RPMI8226 (cell line): ENCODE measurements at regions not wholly inside any gene's neighbourhood (a gene's known extent, or its start where the extent isn't known, plus 50 kb on each side); places are given as distances from the start of the nearest gene placed in this dataset.

Source experiments
- DNase-seq: peaks from one replicate; pipeline ENCODE4 v3.0.0-alpha.2; 2015

- no peak for DNase-seq
Measured at GRCh38 chr12:114992443-114992842, 308.5 kb upstream of the TBX3 start.

DNA sequence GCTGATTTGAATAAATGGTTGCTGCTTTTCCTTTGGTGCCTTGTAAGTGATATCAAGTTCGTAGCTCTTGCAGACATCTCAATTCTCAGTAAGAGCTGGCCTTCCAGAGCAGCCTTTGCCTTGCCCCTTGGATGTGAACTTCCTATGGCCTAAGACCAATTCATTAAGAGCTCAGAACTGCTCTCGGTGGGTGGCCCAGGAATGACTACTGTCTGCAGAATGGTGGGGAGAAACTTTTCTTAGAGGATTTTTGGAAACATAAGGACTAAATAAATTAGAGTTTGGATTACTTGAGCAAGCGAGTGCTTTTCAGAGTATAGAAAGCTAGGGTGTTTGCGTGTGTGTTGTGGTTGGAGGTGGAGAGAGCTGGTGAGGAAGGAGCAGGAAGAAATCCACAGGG, 306.4 kb upstream of the TBX3 start:
- no peak for DNase-seq

DNA sequence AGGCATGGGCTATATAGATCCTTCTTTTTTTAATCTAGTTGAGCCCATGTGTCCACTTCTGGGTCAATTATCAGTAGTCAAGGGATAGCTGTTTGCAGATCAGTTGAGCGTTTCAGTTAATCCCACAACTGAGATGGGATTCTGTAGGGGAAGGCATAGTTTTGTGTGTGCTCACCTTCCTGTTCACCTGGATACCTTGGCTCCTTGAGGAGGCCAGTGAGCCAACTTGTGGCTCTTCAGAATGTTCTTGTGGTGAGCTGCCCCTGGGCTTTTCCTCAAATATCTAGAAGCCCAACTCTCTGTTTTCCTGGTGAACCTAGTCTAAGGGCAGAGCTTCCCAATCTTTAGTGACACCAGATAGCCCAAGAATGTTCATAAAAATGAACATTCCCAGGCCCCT, 302.9 kb upstream of the TBX3 start:
- DNase-seq = no peak

- DNase-seq = no peak
Measured at GRCh38 chr12:114986178-114986714, 302.3 kb upstream of the TBX3 start.

GRCh38 chr12:114984634-114985061, 300.7 kb upstream of the TBX3 start:
- DNase-seq = no peak

- DNase-seq = no peak
Measured at GRCh38 chr12:114982760-114983159, 298.8 kb upstream of the TBX3 start.

DNA sequence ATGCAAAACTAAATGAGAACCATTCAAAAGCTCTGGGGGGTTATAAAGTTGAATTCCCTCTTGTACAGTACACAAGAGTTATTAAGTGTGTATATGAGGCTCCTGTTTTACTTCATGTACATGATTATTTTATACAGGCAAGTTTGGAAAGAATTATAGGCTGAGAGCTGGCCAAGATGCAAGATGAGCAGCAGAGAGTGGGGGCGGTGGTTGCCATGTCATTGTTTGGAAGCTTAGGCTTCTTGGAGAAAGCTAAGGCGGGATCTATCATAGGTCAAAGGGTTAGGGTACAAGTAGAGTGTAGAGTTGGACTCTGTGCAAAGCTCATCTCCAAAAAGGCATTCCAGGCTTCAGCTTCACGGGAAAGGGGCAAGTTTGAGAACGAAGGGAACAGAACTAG, 297.1 kb upstream of the TBX3 start:
- no peak for DNase-seq

GRCh38 chr12:114976959-114977358, 293.0 kb upstream of the TBX3 start:
- DNase-seq = no peak

DNA sequence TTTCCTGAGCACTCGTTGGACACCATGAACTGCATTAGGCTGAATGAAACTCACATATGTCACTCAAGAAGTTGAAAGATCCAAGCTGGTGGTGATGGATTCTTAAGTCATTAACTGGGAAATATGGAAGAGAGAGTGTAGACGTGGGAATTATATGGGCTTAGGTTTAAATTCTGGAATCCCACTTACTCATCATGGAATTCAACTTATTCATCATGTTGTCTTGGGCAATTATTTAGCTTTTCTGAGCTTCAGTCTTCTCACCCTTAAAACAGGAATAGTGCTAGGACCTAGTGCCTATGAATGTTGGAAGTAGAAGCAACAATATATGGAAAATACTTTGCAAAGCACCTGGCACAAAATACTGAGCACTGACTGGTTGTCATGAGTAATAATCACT, 292.4 kb upstream of the TBX3 start:
- no peak for DNase-seq

GRCh38 chr12:114975640-114976310, 291.8 kb upstream of the TBX3 start:
- no peak for DNase-seq

- DNase-seq = no peak
Measured at GRCh38 chr12:114974826-114975639, 291.1 kb upstream of the TBX3 start.

DNA sequence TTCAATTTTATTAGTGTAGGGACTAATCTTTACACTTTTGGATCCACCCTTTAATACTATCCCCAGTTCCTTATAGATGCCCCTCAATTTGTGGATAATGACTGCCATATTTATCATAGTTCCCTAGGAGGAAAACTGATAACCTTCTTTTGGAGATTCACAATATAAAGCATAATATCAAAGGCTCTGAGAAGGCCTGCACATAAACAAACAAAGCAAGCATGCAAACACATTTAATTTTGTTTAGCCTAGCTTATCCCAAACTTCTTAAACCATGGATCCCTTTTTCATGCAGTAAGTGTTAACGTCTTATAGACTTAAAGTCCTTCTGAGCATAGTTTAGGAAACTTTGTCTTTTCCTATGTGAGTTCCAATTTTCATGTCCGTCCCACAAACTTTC, 290.4 kb upstream of the TBX3 start:
- no peak for DNase-seq

DNA sequence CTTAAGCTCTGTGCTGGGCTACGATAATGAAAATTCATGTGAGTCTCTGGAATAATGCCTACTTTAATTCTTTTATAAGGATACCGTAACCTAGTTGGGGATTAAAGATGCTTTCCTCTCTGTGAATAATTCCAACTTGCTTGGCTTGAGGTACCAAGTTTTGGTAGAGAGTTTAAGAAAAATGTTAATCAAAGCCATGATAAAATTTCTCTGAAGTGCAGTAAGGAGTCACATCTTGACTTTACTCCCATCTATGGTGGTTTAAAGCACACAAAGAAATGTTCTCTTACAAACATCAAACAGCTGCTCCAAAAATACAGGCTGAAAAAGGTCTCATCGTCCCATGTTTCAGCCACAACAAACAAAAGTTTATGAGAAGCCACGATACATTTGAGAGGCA, 284.8 kb upstream of the TBX3 start:
- DNase-seq = no peak

DNA sequence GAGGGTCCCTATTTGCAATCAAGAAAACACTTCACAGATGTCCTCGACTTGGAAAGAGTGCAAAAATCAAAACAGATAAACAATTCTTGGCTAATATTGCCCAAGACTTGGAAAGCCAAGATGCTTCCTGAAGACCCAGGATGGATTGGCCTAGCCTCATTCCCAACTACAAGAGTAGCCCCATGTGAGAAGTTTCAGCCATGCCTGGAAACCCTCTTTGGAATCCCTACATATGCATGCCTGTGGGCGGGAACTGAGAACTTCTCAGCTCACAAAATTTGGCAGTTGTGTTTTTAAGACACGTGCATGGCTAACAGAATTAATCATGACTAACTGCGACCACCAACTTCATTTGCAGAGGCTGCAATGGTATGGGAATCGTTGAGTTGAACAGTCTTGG, 283.2 kb upstream of the TBX3 start:
- DNase-seq = no peak

- DNase-seq = no peak
Measured at GRCh38 chr12:114964841-114965240, 280.9 kb upstream of the TBX3 start.

DNA sequence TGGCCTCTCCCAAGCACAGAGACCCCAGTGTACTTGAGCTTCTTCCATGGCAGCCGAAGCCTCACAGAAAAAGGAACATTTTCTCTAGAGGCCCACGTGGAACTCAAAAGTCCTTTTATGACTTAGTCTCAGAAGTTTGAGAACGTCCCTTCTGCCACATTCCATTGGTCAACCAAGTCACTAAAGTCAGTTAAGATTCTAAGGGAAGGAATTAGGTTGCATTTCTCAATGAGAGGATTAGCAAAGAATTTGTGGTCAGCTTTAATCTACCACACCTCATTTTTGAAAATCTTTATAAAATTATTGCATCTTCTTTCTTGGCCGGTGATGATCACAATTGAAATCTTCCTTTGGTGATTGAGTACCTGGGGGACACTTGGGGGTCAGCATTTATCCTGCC, 279.9 kb upstream of the TBX3 start:
- no peak for DNase-seq

DNA sequence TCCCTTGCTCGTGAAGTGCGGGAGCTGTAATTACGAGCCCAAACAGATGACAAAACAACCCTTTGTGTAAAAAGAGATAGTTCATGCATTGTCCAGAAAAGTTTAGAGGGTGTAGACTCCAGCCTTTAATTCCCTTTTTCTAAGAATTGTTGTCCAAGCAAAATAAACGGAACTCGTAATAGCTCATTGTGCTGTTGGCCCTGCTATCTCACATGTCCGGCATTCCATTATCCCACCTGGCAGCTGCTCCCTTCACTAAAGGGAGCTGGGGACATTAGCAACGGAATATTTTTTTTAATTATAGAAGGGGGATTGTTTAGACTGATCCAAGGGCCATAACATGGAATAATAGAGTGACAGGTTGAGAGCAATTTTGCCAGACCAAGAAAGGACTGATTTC, 277.5 kb upstream of the TBX3 start:
- no peak for DNase-seq

- DNase-seq = no peak
Measured at GRCh38 chr12:114958538-114958937, 274.6 kb upstream of the TBX3 start.

DNA sequence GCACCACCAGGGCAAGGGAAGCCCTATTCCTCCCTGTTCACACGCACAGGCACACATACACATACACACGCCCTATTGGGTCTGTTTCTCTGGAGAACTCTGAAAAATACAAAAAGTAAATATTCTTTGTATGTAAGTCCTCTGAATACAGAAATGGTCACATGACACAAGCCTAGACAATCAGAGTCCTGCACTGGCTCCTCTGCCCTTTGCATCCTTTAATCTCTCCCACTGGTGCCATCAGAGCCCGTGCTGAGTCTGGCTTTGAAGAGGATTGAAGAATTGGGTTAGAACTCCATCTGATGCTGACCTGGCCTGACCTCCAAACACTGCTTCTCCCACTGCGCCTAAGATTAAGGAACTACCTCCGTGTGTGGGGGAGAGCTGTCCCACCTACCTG, 273.2 kb upstream of the TBX3 start:
- no peak for DNase-seq

GRCh38 chr12:114955414-114956014, 271.5 kb upstream of the TBX3 start:
- DNase-seq = no peak

GRCh38 chr12:114954511-114955055, 270.6 kb upstream of the TBX3 start:
- DNase-seq = no peak

DNA sequence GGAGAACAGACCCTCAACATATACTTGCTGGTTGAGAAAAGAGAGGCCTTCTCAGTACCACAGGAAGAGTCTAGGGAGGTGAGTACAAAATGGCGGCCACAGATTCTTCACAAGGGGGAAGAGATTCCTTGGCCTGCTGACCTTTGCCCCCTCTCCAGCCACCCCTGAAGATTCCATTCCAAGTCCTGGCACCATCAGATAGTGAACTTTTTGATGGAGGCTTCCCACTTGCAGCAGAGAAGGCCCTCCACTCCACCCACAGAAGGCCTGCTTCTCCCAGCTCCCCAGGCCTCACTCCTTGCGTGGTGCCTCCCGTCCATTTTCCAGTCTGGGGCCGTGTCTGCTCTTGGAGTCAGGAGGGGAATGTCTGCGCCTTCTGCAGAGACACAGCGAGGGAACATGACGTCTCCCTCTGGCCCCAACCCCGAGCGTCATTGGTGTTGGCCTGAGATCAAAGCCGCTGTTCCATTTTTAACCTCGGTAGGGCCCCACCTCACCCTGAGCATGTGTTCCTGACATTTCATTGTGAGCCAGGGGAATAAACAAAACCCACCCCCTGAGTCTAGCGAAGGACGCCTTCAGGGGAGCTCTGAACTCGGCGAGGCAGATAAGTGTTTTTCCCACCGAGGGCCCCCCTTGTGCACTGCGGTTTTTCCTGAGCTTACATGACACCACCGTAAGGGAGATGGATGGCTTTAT, 268.7 kb upstream of the TBX3 start:
- DNase-seq = no peak
